Esophagus squamous epithelium (tissue), 5 donors: ENCODE measurements at regions not wholly inside any gene's neighbourhood (a gene's known extent, or its start where the extent isn't known, plus 50 kb on each side); places are given as distances from the start of the nearest gene placed in this dataset.

ENCODE experiments used
- DNase-seq: peaks from one replicate; lab custom pipeline; 2025; lab: John Stamatoyannopoulos, UW
- H3K27ac ChIP-seq, 4 donors: fragments of 200-600 bp; sonication (generic); one replicate each; pipeline ENCODE4 v1.5.1; 2016 to 2019; ENCODE audit warnings: mild to moderate bottlenecking in 1 of 4
- H3K27me3 ChIP-seq, 4 donors: fragments of 200-600 bp; sonication (generic); 1 replicate in 3 of 4; 2 replicates in 1 of 4; pipeline versions ENCODE4 v1.5.1 to v1.6.0; 2017 to 2021; ENCODE audit warnings: antibody characterized with exemption in 1 of 4
- H3K36me3 ChIP-seq, 3 donors: fragments of 200-600 bp; sonication (generic); one replicate each; pipeline ENCODE4 v1.5.1; 2016 to 2019
- H3K4me1 ChIP-seq, 3 donors: fragments of 200-600 bp; sonication (generic); one replicate each; pipeline ENCODE4 v1.5.1; 2017 to 2019
- H3K4me3 ChIP-seq, 4 donors: fragments of 200-600 bp; sonication (generic); 1 replicate in 3 of 4; 2 replicates in 1 of 4; pipeline ENCODE4 v1.5.1; 2016 to 2019; ENCODE audit warnings: mild to moderate bottlenecking in 2 of 4, moderate library complexity in 1 of 4
- H3K9me3 ChIP-seq, 3 donors: fragments of 200-600 bp; sonication (generic); one replicate each; pipeline ENCODE4 v1.5.1; 2016 to 2019
- CTCF ChIP-seq, 6 experiments: fragments of 450-650 bp in 4 of 6; fragments of 200-600 bp in 2 of 6; sonication (generic) in 2 of 6; IDR thresholded peaks; one replicate each; pipeline ENCODE4 v1.5.1; 2016 to 2019; ENCODE audit warnings: antibody characterized with exemption in 6 of 6, mild to moderate bottlenecking in 4 of 6, moderate library complexity in 4 of 6
- POLR2A ChIP-seq, 4 donors: fragments of 450-650 bp; IDR thresholded peaks; one replicate each; pipeline ENCODE4 v1.6.1; 2017; ENCODE audit warnings: antibody characterized with exemption in 4 of 4, mild to moderate bottlenecking in 4 of 4, moderate library complexity in 3 of 4
- WGBS, 2 donors: methylation state at CpG; one replicate each; pipeline ENCODE4 v1.1.5; 2018; 5-methylcytosine and 5-hydroxymethylcytosine counted together
- intact Hi-C: fragments of 100-400 bp; cut with DNase I; formaldehyde crosslinking; loops from one replicate; pipeline ENCODE4 v1.15.0; 2022
- donor health status: DM: yes; HTN: yes; CAD: no.

GRCh38 chr3:124094496-124094895, 102.6 kb upstream of the ROPN1 start:
- Histone ChIP-seq H3K27ac (no peak overlapping the region), H3K9me3 (no peaks in the 10 kb centered on the region), H3K4me3 (no peak overlapping the region), H3K4me1 (no peaks in the 10 kb centered on the region), H3K36me3 (no peaks in the 10 kb centered on the region), H3K27me3 (no peaks in the 10 kb centered on the region)
- WGBS, 2 donors = 88 to 96% methylated on average over 13 to 14 of the region's 20 CpGs
- no peak for DNase-seq
- TF ChIP-seq POLR2A (IDR thresholded peaks at IDR 0.05) = no peak
- TF ChIP-seq CTCF (IDR thresholded peaks at IDR 0.05) = no peak
- intact Hi-C loops = no loop called here

GRCh38 chr3:124097362-124098131, 105.6 kb upstream of the ROPN1 start:
- no peak for DNase-seq
- Histone ChIP-seq H3K4me3 (no peak overlapping the region), H3K27ac (no peak overlapping the region), H3K27me3 (no peaks in the 10 kb centered on the region), H3K36me3 (no peaks in the 10 kb centered on the region), H3K9me3 (no peaks in the 10 kb centered on the region), H3K4me1 (no peaks in the 10 kb centered on the region)
- no peak for TF ChIP-seq POLR2A (IDR thresholded peaks at IDR 0.05)
- TF ChIP-seq CTCF (IDR thresholded peaks at IDR 0.05) = no peak
- whole genome bisulfite sequencing, 2 donors = 44 to 54% methylated on average over 5 of the region's 5 CpGs
- intact Hi-C loops = no loop called here

GRCh38 chr3:124101643-124102042, 109.7 kb upstream of the ROPN1 start:
- no peaks in the 10 kb centered on the region for H3K9me3 ChIP-seq
- H3K27me3 ChIP-seq = no peaks in the 10 kb centered on the region
- DNase-seq = no peak
- no peak for TF ChIP-seq POLR2A (IDR thresholded peaks at IDR 0.05)
- no peak for TF ChIP-seq CTCF (IDR thresholded peaks at IDR 0.05)
- WGBS, 2 donors = 81 to 85% methylated on average over 2 of the region's 2 CpGs
- H3K4me1 ChIP-seq = no peaks in the 10 kb centered on the region
- intact Hi-C loops = no loop called here
- H3K36me3 ChIP-seq = no peaks in the 10 kb centered on the region
- no peak overlapping the region for H3K4me3 ChIP-seq
- no peak overlapping the region for H3K27ac ChIP-seq

GRCh38 chr3:124107104-124107890, 115.4 kb upstream of the ROPN1 start:
- intact Hi-C loops = no loop called here
- H3K36me3 ChIP-seq = no peaks in the 10 kb centered on the region
- peaks cover 0 to 5% (median 0%) of the 10 kb centered on the region in 3 donors for H3K4me1 ChIP-seq
- no peak for DNase-seq
- peak overlapping the region in 1 of 4 donors; percentile 5 for H3K27ac ChIP-seq
- 40 to 50% methylated on average over 4 of the region's 4 CpGs for WGBS, 2 donors
- H3K9me3 ChIP-seq = no peaks in the 10 kb centered on the region
- H3K4me3 ChIP-seq = no peak overlapping the region
- TF ChIP-seq POLR2A (IDR thresholded peaks at IDR 0.05) (no peak), CTCF (IDR thresholded peaks at IDR 0.05) (no peak)
- no peaks in the 10 kb centered on the region for H3K27me3 ChIP-seq

- Histone ChIP-seq H3K4me1 (peaks cover 0 to 5% (median 0%) of the 10 kb centered on the region in 3 donors), H3K4me3 (no peak overlapping the region), H3K27ac (no peak overlapping the region), H3K27me3 (no peaks in the 10 kb centered on the region), H3K9me3 (no peaks in the 10 kb centered on the region), H3K36me3 (no peaks in the 10 kb centered on the region)
- intact Hi-C loops = no loop called here
- WGBS, 2 donors = 53 to 76% methylated on average over 1 of the region's 1 CpG
- no peak for DNase-seq
- no peak for TF ChIP-seq POLR2A (IDR thresholded peaks at IDR 0.05)
- no peak for TF ChIP-seq CTCF (IDR thresholded peaks at IDR 0.05)
Observed at GRCh38 chr3:124108446-124108845, 116.5 kb upstream of the ROPN1 start.
